Choroid plexus epithelial cell (primary cell): ENCODE measurements at regions not wholly inside any gene's neighbourhood (a gene's known extent, or its start where the extent isn't known, plus 50 kb on each side); places are given as distances from the start of the nearest gene placed in this dataset.

Experiments
- DNase-seq: peaks from one replicate; pipeline ENCODE4 v3.0.0-alpha.2; 2010; ENCODE audit warnings: low read depth
- H3K4me3 ChIP-seq: 2 replicates; pipeline ENCODE4 v1.5.1; 2011; ENCODE audit warnings: low read depth, mild to moderate bottlenecking, control low read depth, low read length, moderate library complexity
- CTCF ChIP-seq: conservative IDR thresholded peaks from 2 replicates; pipeline ENCODE4 v1.5.1; 2011; ENCODE audit warnings: low read depth, mild to moderate bottlenecking, control low read depth, inconsistent platforms, low read length, moderate library complexity

- H3K4me3 ChIP-seq, result no peak overlapping the region
- no peak for TF ChIP-seq CTCF
- DNase-seq, result no peak
Measured at GRCh38 chr3:1855841-1856240, 242.8 kb upstream of the CNTN4 start.

- no peak for DNase-seq
- no peak for TF ChIP-seq CTCF
- H3K4me3 ChIP-seq, result no peak overlapping the region
Measured at GRCh38 chr3:1870738-1871137, 227.9 kb upstream of the CNTN4 start.

DNA sequence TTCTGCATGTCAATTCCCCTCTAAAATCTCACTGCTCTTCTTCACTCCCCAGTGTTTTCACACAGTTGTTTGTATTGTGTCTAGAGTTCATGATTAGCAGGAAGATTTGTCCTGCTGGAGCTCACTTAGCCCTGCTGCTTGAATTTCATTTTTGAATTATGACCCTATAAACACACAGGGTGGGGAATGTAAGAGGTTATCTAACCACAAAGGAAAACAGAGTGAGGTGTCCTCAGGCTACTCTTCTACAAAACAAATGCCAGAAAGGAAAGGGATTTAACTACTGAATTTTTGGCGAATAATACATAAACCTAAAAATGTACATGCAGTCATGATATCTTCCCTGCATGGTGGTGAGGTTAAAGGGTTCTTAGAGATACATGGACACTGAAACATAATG is 215.1 kb upstream of the CNTN4 start:
- no peak for DNase-seq
- H3K4me3 ChIP-seq, result no peak overlapping the region
- no peak for TF ChIP-seq CTCF

DNA sequence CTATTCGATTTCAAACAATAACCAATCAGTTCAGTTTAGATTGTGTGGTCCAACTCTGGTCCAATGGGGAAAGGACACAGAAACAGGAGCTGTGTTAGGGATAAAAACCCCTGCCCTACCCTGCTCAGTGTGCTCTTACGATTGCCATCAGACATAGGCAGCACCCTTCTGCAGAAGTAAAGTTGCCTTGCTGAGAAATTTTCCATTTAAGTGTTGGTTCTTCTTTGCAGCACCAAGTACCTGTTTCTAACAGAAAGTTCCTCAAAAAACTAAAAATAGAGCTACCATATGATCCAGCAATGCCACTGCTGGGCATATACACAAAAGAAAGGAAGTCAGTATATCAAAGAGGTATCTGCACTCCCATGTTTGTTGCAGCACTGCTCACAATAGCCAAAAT is 206.2 kb upstream of the CNTN4 start:
- no peak for DNase-seq
- TF ChIP-seq CTCF, result no peak
- H3K4me3 ChIP-seq, result no peak overlapping the region

DNA sequence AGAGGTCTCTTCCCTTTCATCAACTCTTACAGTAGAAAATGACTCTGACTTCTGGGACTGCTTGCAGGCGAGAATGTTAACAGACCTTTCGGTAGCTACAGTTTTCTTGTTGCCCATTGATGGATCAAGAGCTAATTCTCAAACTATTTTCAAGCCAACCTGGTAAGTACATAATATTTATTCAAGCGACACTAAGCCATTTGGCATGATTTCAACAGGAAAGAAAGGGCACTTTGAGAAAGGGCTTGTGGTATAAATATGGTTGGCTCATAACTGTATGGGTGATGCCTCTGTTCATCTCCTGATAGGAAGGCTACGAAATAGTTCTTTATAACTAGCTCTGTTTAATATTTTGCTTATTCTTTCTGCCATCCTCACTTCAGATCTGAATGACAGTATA is 196.2 kb upstream of the CNTN4 start:
- H3K4me3 ChIP-seq, result no peak overlapping the region
- TF ChIP-seq CTCF, result no peak
- DNase-seq, result no peak

- H3K4me3 ChIP-seq, result no peak overlapping the region
- no peak for DNase-seq
- no peak for TF ChIP-seq CTCF
Measured at GRCh38 chr3:1903111-1903510, 195.6 kb upstream of the CNTN4 start.

- H3K4me3 ChIP-seq, result no peak overlapping the region
- no peak for TF ChIP-seq CTCF
- no peak for DNase-seq
Measured at GRCh38 chr3:1907911-1908310, 190.8 kb upstream of the CNTN4 start.
